NK-92 treated with Interleukin-12 subunit alpha and Interleukin-12 subunit beta, amount 100 ng/mL, for 24 hours (cell line): ENCODE measurements at regions not wholly inside any gene's neighbourhood (a gene's known extent, or its start where the extent isn't known, plus 50 kb on each side); places are given as distances from the start of the nearest gene placed in this dataset.
"Not testable (repeated sequence)": the region's sequence is repeated elsewhere in the genome, so short reads cannot be mapped to it uniquely, and the experiment has no call there.

Experiments used
- DNase-seq: peaks from one replicate; lab custom pipeline; 2025; lab: John Stamatoyannopoulos, UW

- peak; percentile 72 for DNase-seq
Observed at GRCh38 chr2:195535911-195536522, 121.0 kb upstream of the SLC39A10 start.

- DNase-seq, result no peak
Observed at GRCh38 chr2:195534971-195535370, 122.1 kb upstream of the SLC39A10 start.

- DNase-seq, result peak; percentile 55
Observed at GRCh38 chr2:195533771-195534642, 123.0 kb upstream of the SLC39A10 start.

GRCh38 chr2:195532628-195533271 lies 124.3 kb upstream of the SLC39A10 start:
- no peak for DNase-seq

GRCh38 chr2:195532255-195532627 lies 124.8 kb upstream of the SLC39A10 start:
- no peak for DNase-seq

- DNase-seq, result no peak
Observed at GRCh38 chr2:195531754-195532153, 125.3 kb upstream of the SLC39A10 start.

- DNase-seq, result not testable (repeated sequence)
Observed at GRCh38 chr2:195523242-195523641, 133.8 kb upstream of the SLC39A10 start.

- DNase-seq, result no peak
Observed at GRCh38 chr2:195521589-195521988, 135.4 kb upstream of the SLC39A10 start.

GRCh38 chr2:195520671-195521155 lies 136.3 kb upstream of the SLC39A10 start:
- DNase-seq, result no peak

- DNase-seq, result no peak
Observed at GRCh38 chr2:195515551-195515950, 141.5 kb upstream of the SLC39A10 start.

GRCh38 chr2:195514365-195514764 lies 142.7 kb upstream of the SLC39A10 start:
- DNase-seq, result no peak

GRCh38 chr2:195513119-195513518 lies 143.9 kb upstream of the SLC39A10 start:
- no peak for DNase-seq

GRCh38 chr2:195509551-195509950 lies 147.5 kb upstream of the SLC39A10 start:
- no peak for DNase-seq

GRCh38 chr2:195508139-195508455 lies 148.9 kb upstream of the SLC39A10 start:
- DNase-seq, result no peak

GRCh38 chr2:195507447-195508138 lies 149.4 kb upstream of the SLC39A10 start:
- DNase-seq, result no peak

GRCh38 chr2:195505701-195506100 lies 151.3 kb upstream of the SLC39A10 start:
- no peak for DNase-seq

- DNase-seq, result no peak
Observed at GRCh38 chr2:195503208-195503607, 153.8 kb upstream of the SLC39A10 start.

- no peak for DNase-seq
Observed at GRCh38 chr2:195501746-195502145, 155.3 kb upstream of the SLC39A10 start.

- no peak for DNase-seq
Observed at GRCh38 chr2:195500879-195501278, 156.1 kb upstream of the SLC39A10 start.

- DNase-seq, result no peak
Observed at GRCh38 chr2:195498839-195499490, 158.1 kb upstream of the SLC39A10 start.

GRCh38 chr2:195498176-195498575 lies 158.8 kb upstream of the SLC39A10 start:
- DNase-seq, result no peak

- no peak for DNase-seq
Observed at GRCh38 chr2:195496991-195497390, 160.0 kb upstream of the SLC39A10 start.
